NT2/D1 (cell line): ENCODE measurements at regions not wholly inside any gene's neighbourhood (a gene's known extent, or its start where the extent isn't known, plus 50 kb on each side); places are given as distances from the start of the nearest gene placed in this dataset.
"Not testable (repeated sequence)": the region's sequence is repeated elsewhere in the genome, so short reads cannot be mapped to it uniquely, and the experiment has no call there.

ENCODE experiments used
- DNase-seq: peaks from one replicate; pipeline ENCODE4 v3.0.0-alpha.2; 2011; ENCODE audit warnings: low read depth, low spot score
- H3K27me3 ChIP-seq: 2 replicates; pipeline ENCODE4 v1.6.0; 2011; ENCODE audit warnings: mild to moderate bottlenecking; ENCODE audit not compliant: insufficient read length, insufficient read depth
- H3K36me3 ChIP-seq: 2 replicates; pipeline ENCODE4 v1.6.1; 2011; ENCODE audit warnings: mild to moderate bottlenecking, low read length, mixed read lengths; ENCODE audit not compliant: insufficient read depth, insufficient read length
- H3K4me1 ChIP-seq: 2 replicates; pipeline ENCODE4 v1.5.1; 2011; ENCODE audit not compliant: insufficient read depth, insufficient read length
- H3K4me3 ChIP-seq: 2 replicates; pipeline ENCODE4 v1.5.1; 2011; ENCODE audit warnings: low read depth; ENCODE audit not compliant: insufficient read length
- H3K9ac ChIP-seq: 2 replicates; pipeline ENCODE4 v1.6.0; 2011; ENCODE audit warnings: low read depth; ENCODE audit not compliant: insufficient read length
- H3K9me3 ChIP-seq: 2 replicates; pipeline ENCODE4 v1.5.1; 2011; ENCODE audit warnings: mild to moderate bottlenecking, low read length; ENCODE audit not compliant: insufficient read depth
- SUZ12 ChIP-seq: IDR thresholded peaks from 2 replicates; pipeline ENCODE4 v1.6.1; 2011; ENCODE audit not compliant: insufficient read length, insufficient read depth; ENCODE audit errors: extremely low read depth
- YY1 ChIP-seq: IDR thresholded peaks from 2 replicates; pipeline ENCODE4 v1.6.1; 2011; ENCODE audit not compliant: insufficient read length, insufficient read depth
- ZNF274 ChIP-seq: IDR thresholded peaks from 2 replicates; pipeline ENCODE4 v1.6.1; 2011; ENCODE audit warnings: mild to moderate bottlenecking, low read depth, low read length

DNA sequence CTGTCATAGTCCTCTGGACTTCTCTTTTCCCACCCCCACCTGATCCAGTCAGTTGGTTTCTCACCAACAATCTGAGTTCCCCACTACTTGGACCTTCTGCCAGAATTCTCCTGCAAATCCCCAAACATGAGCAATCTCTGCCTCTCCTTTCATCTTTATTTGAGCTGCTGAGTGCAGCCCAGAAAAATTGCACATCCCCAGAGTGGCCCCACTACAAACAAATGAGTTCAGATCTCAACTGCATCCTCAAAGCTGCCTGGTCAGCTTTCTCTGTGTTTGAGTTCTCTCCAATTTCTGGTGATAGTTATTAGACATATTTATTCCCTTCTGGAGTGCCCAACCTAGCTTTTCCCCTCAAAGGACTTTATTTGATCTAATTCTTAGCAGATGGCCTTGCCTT is 102.2 kb downstream of the PSAT1 start:
- no peaks in the 10 kb centered on the region for H3K36me3 ChIP-seq
- no peaks in the 10 kb centered on the region for H3K27me3 ChIP-seq
- no peak for DNase-seq
- no peaks in the 10 kb centered on the region for H3K4me1 ChIP-seq
- TF ChIP-seq YY1 = no peak
- no peak for TF ChIP-seq SUZ12
- no peak overlapping the region for H3K4me3 ChIP-seq
- H3K9me3 ChIP-seq = peaks cover 28% of the 10 kb centered on the region
- no peak overlapping the region for H3K9ac ChIP-seq

DNA sequence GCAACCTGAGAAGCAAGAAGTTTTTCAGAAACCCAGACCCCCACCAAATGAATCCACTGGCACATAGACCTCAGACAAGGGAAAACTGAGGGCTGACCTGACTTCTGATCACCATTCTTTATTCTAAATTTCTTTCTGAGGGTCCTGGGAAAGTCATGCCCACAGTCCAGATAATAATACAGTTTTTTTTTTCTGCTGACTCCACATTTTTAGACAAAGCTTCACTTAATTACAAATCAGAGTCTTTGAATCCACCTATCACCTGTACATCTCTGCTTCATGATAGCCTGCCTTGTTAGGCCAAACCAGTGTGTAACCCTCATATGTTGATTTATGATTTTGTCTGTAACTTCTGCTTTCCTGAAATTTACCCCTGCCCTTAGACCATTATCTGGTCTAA is 103.6 kb downstream of the PSAT1 start:
- DNase-seq = no peak
- TF ChIP-seq YY1 (no peak), ZNF274 (no peak), SUZ12 (no peak)
- peaks cover 15% of the 10 kb centered on the region for H3K9me3 ChIP-seq
- H3K9ac ChIP-seq = no peak overlapping the region
- no peaks in the 10 kb centered on the region for H3K4me1 ChIP-seq
- H3K27me3 ChIP-seq = no peaks in the 10 kb centered on the region
- H3K36me3 ChIP-seq = no peaks in the 10 kb centered on the region
- no peak overlapping the region for H3K4me3 ChIP-seq

DNA sequence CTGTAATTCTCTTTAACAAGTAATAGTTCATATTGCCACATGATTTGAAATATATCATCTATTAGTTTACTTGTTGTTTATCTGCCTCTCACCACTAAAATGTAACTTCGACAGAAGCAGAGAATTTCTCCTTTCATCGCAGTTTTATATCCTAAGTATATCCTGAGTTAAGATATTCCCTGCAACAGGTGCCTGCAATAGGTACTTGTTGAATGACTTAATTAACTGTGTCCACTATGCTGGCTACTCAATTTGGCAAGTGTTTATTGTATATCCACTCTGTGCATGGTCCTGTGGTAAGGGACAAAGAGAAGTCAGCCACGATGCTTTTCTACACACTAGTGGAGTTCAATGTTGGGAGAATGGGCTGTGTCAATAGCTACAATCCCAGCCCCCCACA is 108.5 kb downstream of the PSAT1 start:
- no peaks in the 10 kb centered on the region for H3K27me3 ChIP-seq
- H3K9ac ChIP-seq = no peak overlapping the region
- TF ChIP-seq YY1 (no peak), ZNF274 (no peak), SUZ12 (no peak)
- no peak for DNase-seq
- no peaks in the 10 kb centered on the region for H3K4me1 ChIP-seq
- H3K9me3 ChIP-seq = peaks cover 21% of the 10 kb centered on the region
- no peaks in the 10 kb centered on the region for H3K36me3 ChIP-seq
- no peak overlapping the region for H3K4me3 ChIP-seq

DNA sequence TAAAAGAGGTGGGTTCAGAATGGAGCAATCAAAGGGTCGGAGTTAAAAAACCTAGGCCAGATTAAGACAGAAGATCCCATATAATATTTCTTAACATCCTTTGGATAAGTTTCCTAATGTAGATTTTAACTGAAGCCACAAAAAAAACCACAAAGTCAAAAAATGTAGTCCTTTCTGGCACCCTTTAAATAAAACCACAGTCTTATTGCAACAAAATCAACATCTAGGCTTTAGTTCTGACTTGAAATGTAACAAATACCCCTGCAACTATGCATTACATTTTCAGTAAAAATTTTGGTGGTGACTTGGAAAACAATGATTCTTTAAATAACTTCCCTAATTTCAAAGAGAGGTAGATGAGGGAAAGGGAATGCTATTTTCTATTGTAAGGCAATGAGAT is 109.2 kb downstream of the PSAT1 start:
- no peak overlapping the region for H3K4me3 ChIP-seq
- no peaks in the 10 kb centered on the region for H3K4me1 ChIP-seq
- peaks cover 21% of the 10 kb centered on the region for H3K9me3 ChIP-seq
- no peak for DNase-seq
- TF ChIP-seq YY1 (no peak), ZNF274 (no peak), SUZ12 (no peak)
- no peaks in the 10 kb centered on the region for H3K27me3 ChIP-seq
- H3K9ac ChIP-seq = no peak overlapping the region
- no peaks in the 10 kb centered on the region for H3K36me3 ChIP-seq

DNA sequence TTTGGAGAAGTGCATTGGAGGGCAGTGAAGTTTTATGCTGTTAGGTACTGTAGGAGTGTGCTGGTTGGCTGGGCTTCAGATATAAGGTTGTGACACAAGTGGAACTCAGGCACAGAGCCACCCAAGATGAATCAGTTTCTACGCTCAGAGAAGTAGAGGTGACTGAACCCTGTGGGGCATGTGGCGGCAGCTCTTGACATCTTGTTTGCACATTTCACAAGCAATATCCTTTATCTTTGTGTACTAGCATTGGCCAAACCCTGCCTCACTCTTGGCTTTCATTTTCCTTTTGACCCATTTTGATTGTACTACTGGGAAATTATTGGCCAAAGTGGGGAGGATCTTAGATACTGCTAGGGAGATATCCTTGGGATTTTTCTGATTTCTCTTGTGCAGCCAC is 110.0 kb downstream of the PSAT1 start:
- Histone ChIP-seq H3K9ac (no peak overlapping the region), H3K27me3 (no peaks in the 10 kb centered on the region), H3K9me3 (peaks cover 21% of the 10 kb centered on the region), H3K4me1 (no peaks in the 10 kb centered on the region), H3K4me3 (no peak overlapping the region), H3K36me3 (no peaks in the 10 kb centered on the region)
- no peak for DNase-seq
- no peak for TF ChIP-seq YY1
- no peak for TF ChIP-seq SUZ12

DNA sequence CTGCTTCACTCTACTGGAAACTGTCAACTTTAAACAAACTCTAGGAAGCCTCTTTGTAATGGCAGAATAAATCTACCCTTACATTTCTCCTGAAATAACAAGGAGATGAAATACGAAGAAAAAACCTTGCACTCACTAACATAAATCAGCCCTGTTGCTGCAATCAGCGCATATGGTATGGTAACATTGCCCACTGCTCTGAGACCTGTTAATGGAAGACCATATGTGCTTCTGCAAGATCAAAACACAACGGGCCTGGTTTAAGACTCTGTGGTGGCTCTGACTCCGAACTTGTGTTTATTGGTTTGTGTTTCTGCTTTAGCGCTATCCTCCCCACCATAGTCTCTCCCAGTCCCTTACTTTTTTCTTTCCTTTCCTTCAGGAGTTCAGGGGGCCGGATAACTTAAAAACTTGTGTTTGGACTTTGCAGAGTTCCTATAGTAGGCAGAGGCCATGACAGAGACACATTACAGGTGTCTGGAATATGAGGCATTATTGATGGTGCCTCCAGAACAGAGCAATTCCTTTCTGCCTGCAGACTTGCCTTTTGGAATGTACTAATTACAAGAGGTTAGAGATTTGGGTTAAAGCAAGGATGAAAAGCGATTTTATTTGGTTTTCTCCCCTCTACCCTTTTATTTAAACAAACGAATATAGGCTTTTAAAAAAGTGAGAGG is 110.8 kb downstream of the PSAT1 start:
- peaks cover 21% of the 10 kb centered on the region for H3K9me3 ChIP-seq
- H3K4me3 ChIP-seq = no peak overlapping the region
- no peaks in the 10 kb centered on the region for H3K27me3 ChIP-seq
- DNase-seq = no peak
- H3K36me3 ChIP-seq = no peaks in the 10 kb centered on the region
- H3K9ac ChIP-seq = no peak overlapping the region
- H3K4me1 ChIP-seq = no peaks in the 10 kb centered on the region
- TF ChIP-seq ZNF274 (no peak), SUZ12 (no peak), YY1 (no peak)

DNA sequence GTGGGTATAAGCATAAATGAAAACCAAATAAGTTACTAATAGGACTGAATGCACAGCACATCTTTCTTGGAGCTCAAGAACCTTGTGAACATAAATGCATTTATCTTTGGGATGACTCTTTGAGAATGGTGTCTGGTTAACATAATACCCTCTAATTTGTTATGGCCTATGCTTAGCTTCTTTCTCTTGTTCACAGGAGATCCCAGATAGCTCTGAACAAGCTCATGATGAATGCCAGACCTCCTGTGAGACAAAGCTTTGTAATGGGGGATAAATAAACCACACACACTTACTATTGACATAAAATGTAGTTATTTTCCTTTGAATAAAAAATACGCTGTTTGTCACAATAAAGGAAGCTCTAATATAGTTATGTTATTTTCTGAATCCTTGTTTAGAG is 111.5 kb downstream of the PSAT1 start:
- DNase-seq = no peak
- no peak for TF ChIP-seq SUZ12
- TF ChIP-seq ZNF274 = no peak
- no peak for TF ChIP-seq YY1

DNA sequence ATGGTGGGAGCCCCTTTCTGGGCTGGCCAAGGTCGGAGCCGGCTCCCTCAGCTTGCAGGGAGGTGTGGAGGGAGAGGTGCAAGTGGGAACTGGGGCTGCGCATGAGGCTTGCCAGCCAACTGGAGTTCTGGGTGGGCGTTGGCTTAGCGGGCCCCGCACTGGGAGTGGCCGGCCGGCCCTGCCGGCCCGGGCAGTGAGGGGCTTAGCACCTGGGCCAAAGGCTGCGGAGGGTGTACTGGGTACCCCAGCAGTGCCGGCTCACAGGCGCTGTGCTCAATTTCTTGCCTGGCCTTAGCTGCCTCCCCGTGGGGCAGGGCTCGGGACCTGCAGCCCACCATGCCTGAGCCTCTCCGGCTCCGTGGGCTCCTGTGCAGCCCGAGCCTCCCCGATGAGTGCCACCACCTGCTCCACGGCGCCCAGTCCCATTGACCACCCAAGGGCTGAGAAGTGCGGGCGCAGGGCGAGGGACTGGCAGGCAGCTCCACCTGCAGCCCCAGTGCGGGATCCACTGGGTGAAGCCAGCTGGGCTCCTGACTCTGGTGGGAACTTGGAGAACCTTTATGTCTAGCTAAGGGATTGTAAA is 113.1 kb downstream of the PSAT1 start:
- H3K4me3 ChIP-seq, H3K36me3 ChIP-seq, H3K27me3 ChIP-seq, H3K9ac ChIP-seq, DNase-seq, H3K4me1 ChIP-seq: not testable (repeated sequence)
- H3K9me3 ChIP-seq = peaks cover 21% of the 10 kb centered on the region

More for the DNA sequence above, 111.5 kb downstream of the PSAT1 start:
- Histone ChIP-seq H3K4me1 (no peaks in the 10 kb centered on the region), H3K36me3 (no peaks in the 10 kb centered on the region), H3K9me3 (peaks cover 21% of the 10 kb centered on the region), H3K4me3 (no peak overlapping the region), H3K9ac (no peak overlapping the region), H3K27me3 (no peaks in the 10 kb centered on the region)
